Psoas muscle (tissue), 7 donors: ENCODE measurements at regions not wholly inside any gene's neighbourhood (a gene's known extent, or its start where the extent isn't known, plus 50 kb on each side); places are given as distances from the start of the nearest gene placed in this dataset.

Experiments used
- ATAC-seq, 4 donors: fragments of 200-7000 bp; cut with Tn5 transposase; one replicate each; pipeline ENCODE4 v1.9.1; 2020; ENCODE audit warnings: moderate library complexity in 3 of 4, mild to moderate bottlenecking in 2 of 4
- DNase-seq, 2 donors: peaks; one replicate each; pipeline ENCODE4 v3.0.0-alpha.2; 2020
- H3K27ac ChIP-seq: fragments of 200-600 bp; one replicate; pipeline ENCODE4 v1.8.0; 2022
- H3K27me3 ChIP-seq, 3 donors: fragments of 200-600 bp in 1 of 3; one replicate each; pipeline versions ENCODE4 v1.6.1 to v1.8.0; 2013 to 2022; ENCODE audit warnings: low read length in 2 of 3, mild to moderate bottlenecking in 2 of 3, moderate library complexity in 1 of 3; ENCODE audit not compliant: insufficient read depth in 3 of 3
- H3K36me3 ChIP-seq, 2 donors: fragments of 200-600 bp in 1 of 2; one replicate each; pipeline versions ENCODE4 v1.6.1 to v1.8.0; 2013 to 2022; ENCODE audit warnings: low read depth in 1 of 2, mild to moderate bottlenecking in 1 of 2, moderate library complexity in 1 of 2; ENCODE audit not compliant: insufficient read depth in 1 of 2
- H3K4me1 ChIP-seq: fragments of 200-600 bp; one replicate; pipeline ENCODE4 v1.8.0; 2022
- H3K4me3 ChIP-seq: fragments of 200-600 bp; one replicate; pipeline ENCODE4 v1.8.0; 2022; ENCODE audit warnings: mild to moderate bottlenecking
- H3K9me3 ChIP-seq: fragments of 200-600 bp; one replicate; pipeline ENCODE4 v1.8.0; 2022
- CTCF ChIP-seq: fragments of 200-600 bp; IDR thresholded peaks from one replicate; pipeline ENCODE4 v1.8.0; 2022; ENCODE audit warnings: antibody characterized with exemption
- WGBS, 3 donors: extraction: QIAGEN DNeasy Blood & Tissue Kit; methylation state at CpG; one replicate each; pipeline versions ENCODE4 v1.1.6 to v1.1.7; 2013; 5-methylcytosine and 5-hydroxymethylcytosine counted together
- intact Hi-C, 2 donors: fragments of 100-400 bp; cut with DNase I; formaldehyde crosslinking; loops; one replicate each; pipeline versions ENCODE4 v1.11.0 to v1.14.2; 2022
- donor health status: healthy with polysubstance abuse.
- donor health status: DM: no; HTN: no; CAD: no; lungs with moderate emphysema.
- donor health status: Bipolar disorder and iron deficiency.
- donor health status: healthy.
- donor health status: DM: yes; HTN: yes; CAD: no.
- donor health status: DM: no; HTN: no; CAD: no.
- donor health status: DM: yes; HTN: yes; CAD: no.

- Histone ChIP-seq H3K36me3 (no peaks in the 10 kb centered on the region), H3K4me1 (no peaks in the 10 kb centered on the region), H3K27me3 (peaks cover 0 to 24% (median 0%) of the 10 kb centered on the region in 3 donors), H3K27ac (no peak overlapping the region), H3K9me3 (no peaks in the 10 kb centered on the region), H3K4me3 (no peak overlapping the region)
- no peak for ATAC-seq
- intact Hi-C loops = no loop called here
- no peak for TF ChIP-seq CTCF
- 33 to 38% (median 34%) methylated on average over 7 of the region's 7 CpGs for WGBS, 3 donors
- DNase-seq = no peak
Measured at GRCh38 chr13:111526922-111527321, 206.5 kb downstream of the TEX29 start.

GRCh38 chr13:111527614-111528229, 207.3 kb downstream of the TEX29 start:
- 69 to 73% (median 73%) methylated on average over 14 of the region's 14 CpGs for WGBS, 3 donors
- ATAC-seq = no peak
- no peak overlapping the region for H3K27ac ChIP-seq
- H3K9me3 ChIP-seq = no peaks in the 10 kb centered on the region
- H3K4me1 ChIP-seq = no peaks in the 10 kb centered on the region
- H3K4me3 ChIP-seq = no peak overlapping the region
- intact Hi-C loops = no loop called here
- peaks cover 0 to 25% (median 0%) of the 10 kb centered on the region in 3 donors for H3K27me3 ChIP-seq
- H3K36me3 ChIP-seq = no peaks in the 10 kb centered on the region
- TF ChIP-seq CTCF = no peak
- no peak for DNase-seq

GRCh38 chr13:111528513-111528912, 208.1 kb downstream of the TEX29 start:
- WGBS, 3 donors = 85 to 88% (median 87%) methylated on average over 3 of the region's 3 CpGs
- DNase-seq = no peak
- intact Hi-C loops = no loop called here
- no peak overlapping the region for H3K4me3 ChIP-seq
- no peaks in the 10 kb centered on the region for H3K36me3 ChIP-seq
- no peaks in the 10 kb centered on the region for H3K4me1 ChIP-seq
- no peak for ATAC-seq
- TF ChIP-seq CTCF = no peak
- H3K27ac ChIP-seq = no peak overlapping the region
- H3K9me3 ChIP-seq = no peaks in the 10 kb centered on the region
- peaks cover 0 to 32% (median 0%) of the 10 kb centered on the region in 3 donors for H3K27me3 ChIP-seq

GRCh38 chr13:111530137-111530870, 209.9 kb downstream of the TEX29 start:
- TF ChIP-seq CTCF = no peak
- no peak overlapping the region for H3K4me3 ChIP-seq
- 81 to 87% (median 83%) methylated on average over 17 of the region's 17 CpGs for WGBS, 3 donors
- intact Hi-C loops = no loop called here
- H3K9me3 ChIP-seq = no peaks in the 10 kb centered on the region
- H3K27me3 ChIP-seq = peaks cover 0 to 43% (median 0%) of the 10 kb centered on the region in 3 donors
- ATAC-seq = no peak
- H3K4me1 ChIP-seq = no peaks in the 10 kb centered on the region
- no peak overlapping the region for H3K27ac ChIP-seq
- H3K36me3 ChIP-seq = no peaks in the 10 kb centered on the region
- DNase-seq = no peak
